IPS-18c (cell line): ENCODE measurements at regions not wholly inside any gene's neighbourhood (a gene's known extent, or its start where the extent isn't known, plus 50 kb on each side); places are given as distances from the start of the nearest gene placed in this dataset.

Experiments used
- H3K4me3 ChIP-seq: 2 replicates; pipeline ENCODE4 v1.7.0; 2013; ENCODE audit warnings: low read depth, mild to moderate bottlenecking, low read length, moderate library complexity; ENCODE audit not compliant: insufficient read depth
- H3K9me3 ChIP-seq: one replicate; pipeline ENCODE4 v1.6.1; 2013; ENCODE audit warnings: mild to moderate bottlenecking, low read length, moderate library complexity; ENCODE audit not compliant: control insufficient read depth, insufficient read depth

DNA sequence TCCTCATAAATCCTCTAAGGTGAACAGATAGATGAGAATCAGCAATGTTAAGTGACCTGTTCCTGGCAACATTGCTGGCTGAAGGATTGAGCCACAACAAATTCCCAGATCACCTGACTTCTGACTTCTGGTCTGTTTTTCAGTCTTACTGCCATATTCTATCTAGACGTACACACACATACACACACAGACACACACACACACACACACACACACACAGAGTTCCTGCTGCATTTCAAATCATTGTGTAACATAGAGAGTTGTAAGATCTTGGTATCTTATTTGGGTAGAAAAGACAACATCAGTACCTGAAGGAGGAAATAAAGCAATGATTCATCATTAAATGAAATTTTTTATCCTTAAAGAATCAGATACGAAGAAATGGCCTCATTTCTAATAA, 342.6 kb downstream of the MFSD1 start:
- Histone ChIP-seq H3K9me3 (no peaks in the 10 kb centered on the region), H3K4me3 (no peak overlapping the region)

DNA sequence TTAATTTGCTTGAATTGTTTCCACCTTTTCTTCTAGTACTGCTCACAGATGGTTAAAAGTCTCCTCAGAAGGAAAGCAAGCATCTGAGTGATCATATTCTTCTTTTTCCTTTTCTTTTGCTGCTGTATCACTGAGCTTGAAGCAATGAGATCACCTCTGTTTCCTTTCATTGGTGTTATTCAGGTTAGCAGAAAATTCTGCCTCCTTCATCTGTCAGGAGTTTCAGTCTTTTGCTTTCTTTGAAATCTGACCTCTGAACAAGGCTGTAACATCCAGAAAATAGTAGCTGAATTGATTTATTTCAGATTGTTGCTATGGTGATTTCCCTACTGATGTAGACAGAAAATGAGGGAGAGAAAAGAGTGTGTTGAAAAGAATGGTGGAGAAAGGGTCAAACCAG, 343.0 kb downstream of the MFSD1 start:
- no peaks in the 10 kb centered on the region for H3K9me3 ChIP-seq
- H3K4me3 ChIP-seq, result no peak overlapping the region

DNA sequence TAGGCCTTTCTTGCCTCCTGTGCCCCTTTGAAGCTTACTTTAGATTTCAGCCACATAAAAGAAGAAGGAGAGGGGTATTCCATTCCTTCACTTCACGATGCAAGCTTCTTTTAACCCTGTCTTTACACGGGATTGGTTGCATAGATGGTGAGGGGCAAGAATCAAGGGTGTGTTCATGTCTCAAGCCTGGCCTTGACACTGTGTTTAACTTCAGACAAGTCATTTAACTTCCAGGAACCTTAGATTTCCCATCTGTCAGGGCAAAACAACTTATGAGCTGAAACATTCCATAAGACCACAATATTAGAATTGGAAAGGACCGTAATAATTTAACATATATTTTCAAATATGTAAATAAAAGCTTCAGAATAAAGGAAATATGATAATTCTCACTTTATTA, 344.5 kb downstream of the MFSD1 start:
- Histone ChIP-seq H3K4me3 (no peak overlapping the region), H3K9me3 (no peaks in the 10 kb centered on the region)

DNA sequence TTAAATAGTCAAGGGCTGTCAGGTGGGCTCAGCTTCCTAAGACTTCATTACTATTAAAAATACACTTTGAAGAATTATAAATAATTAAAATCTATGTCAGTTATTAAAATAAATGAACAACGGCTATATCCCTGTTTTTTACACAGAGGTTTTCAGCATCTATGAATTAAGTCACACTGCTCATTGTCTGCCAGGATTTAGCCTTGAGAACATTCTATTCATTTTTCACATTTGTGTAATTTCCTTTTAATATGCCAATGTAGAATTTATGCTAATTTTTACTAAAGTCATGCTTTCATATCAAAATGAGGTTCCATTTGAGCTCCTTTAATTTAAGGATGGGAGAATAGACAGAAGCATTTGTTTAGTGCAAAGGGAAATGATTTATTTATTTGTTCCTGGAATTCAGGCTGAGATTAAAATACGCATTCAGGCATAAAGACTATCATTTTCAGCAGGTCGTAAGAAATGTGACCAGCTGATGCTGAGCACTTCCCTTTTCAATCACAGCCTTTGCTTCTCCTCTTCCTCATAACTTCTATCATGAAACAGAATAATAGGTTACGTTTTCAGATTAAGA, 345.1 kb downstream of the MFSD1 start:
- H3K9me3 ChIP-seq, result no peaks in the 10 kb centered on the region
- H3K4me3 ChIP-seq, result no peak overlapping the region

DNA sequence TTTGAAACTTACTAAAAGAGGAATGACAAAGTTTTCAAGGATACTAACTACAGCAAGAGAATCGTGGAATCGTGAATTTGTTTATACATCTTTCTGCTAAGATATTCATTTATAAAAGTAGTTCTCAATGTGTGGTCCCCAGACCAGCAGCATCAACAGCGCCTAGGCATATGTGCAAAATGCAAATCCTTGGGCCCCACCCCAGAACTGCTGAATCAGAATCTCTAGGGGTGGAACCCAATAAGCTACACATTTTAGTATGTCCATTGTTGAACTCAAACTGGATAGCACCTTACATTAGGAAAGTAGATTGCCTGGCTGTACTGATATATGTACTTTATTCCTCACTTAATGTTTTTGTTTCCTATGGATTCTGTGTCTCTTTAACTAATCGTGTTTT, 346.0 kb downstream of the MFSD1 start:
- Histone ChIP-seq H3K9me3 (no peaks in the 10 kb centered on the region), H3K4me3 (no peak overlapping the region)

DNA sequence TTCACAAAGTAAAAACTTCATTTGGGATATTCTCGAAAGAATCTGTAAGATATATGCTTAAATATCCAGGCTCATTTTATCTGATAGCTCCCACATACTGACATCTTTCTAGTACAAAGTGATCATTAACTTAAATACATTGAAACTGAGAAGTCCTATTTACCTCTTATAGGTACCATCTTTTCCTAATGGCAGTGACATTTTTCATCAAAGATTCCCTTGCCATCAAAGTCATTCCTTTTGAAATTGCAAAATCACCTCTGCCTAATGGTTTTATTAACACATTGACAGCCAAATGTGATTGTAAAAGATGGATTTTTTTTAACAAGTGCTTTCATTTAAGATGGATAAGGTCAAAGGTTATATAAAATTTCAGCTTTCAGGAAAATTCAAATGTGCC, 346.6 kb downstream of the MFSD1 start:
- H3K4me3 ChIP-seq, result no peak overlapping the region
- H3K9me3 ChIP-seq, result no peaks in the 10 kb centered on the region

DNA sequence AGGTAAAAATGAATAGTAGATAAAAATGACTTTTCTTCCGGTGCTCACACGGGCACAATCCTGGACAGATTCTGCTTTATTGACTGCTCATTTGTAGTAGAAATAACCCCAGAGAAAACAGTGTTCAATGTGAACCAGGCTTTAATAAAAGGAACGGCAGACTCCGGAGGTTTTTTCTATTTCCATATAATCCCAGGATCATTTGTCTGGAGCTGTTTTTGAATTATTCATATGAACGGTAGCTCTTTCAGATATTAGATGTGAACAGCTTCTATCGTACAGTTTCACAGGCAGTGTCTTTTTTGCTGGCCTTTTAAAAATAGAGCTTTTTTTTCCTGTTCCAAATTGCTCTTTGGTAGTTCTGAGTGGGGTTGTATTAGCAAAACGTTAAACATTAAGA, 347.3 kb downstream of the MFSD1 start:
- Histone ChIP-seq H3K4me3 (no peak overlapping the region), H3K9me3 (no peaks in the 10 kb centered on the region)

DNA sequence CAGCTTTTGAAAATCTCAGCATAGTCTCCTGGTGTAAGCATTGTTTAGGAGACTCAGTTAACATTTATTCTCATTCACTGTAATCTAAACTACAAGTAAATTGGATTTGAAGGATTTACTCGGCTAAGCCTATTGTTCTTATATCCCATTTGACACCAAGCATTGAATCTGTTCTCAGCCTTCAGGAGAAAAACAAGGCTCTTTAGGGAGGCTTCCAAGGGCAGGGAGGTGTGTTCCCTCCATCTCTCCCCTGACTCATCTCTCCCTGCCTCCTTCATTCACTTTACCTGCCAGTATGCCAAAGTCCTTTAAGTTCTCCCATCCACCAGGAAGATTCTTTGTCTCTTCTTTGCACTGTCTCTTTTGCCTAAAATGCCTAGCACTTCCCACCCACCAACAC, 347.8 kb downstream of the MFSD1 start:
- no peak overlapping the region for H3K4me3 ChIP-seq
- no peaks in the 10 kb centered on the region for H3K9me3 ChIP-seq

DNA sequence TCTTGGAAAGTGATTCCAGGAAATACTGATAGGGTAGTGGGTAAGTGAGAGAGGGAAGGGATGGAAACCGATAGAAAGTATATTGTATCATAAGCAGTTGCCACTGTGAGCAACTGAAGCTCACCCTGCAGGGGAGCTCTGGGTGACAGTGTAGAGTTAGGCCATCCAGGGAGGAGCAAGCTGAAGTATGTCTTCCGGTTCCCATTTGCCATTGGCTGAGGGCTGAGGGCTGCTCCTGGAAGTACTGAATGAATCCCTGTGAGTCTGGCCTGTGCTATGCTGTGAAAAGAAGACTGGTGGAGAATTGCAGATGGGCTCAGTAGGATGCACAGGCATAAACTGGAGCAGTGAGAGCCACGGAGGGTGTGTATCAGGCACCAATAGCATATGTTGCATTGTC, 348.3 kb downstream of the MFSD1 start:
- no peak overlapping the region for H3K4me3 ChIP-seq
- no peaks in the 10 kb centered on the region for H3K9me3 ChIP-seq

DNA sequence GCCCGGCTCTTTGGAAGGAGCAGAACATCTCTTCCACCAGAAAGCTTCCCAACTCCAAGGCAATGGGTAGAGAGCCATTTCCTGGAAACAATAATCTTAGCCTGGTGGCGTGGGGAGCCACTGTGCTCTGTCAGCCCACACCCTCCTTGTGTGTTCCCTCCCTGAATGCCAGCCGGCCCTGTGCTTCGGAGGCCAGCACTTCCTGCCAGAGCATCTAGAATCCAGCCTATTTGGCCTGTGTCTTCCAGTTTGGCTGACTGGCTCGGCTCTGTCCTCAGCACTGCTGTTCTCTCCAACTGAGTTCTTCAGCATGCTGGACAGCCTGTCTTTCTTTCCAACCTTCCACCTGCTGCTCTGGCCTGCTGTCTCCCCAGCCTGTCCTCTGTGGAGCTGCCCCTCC, 349.3 kb downstream of the MFSD1 start:
- H3K4me3 ChIP-seq, result no peak overlapping the region
- no peaks in the 10 kb centered on the region for H3K9me3 ChIP-seq

DNA sequence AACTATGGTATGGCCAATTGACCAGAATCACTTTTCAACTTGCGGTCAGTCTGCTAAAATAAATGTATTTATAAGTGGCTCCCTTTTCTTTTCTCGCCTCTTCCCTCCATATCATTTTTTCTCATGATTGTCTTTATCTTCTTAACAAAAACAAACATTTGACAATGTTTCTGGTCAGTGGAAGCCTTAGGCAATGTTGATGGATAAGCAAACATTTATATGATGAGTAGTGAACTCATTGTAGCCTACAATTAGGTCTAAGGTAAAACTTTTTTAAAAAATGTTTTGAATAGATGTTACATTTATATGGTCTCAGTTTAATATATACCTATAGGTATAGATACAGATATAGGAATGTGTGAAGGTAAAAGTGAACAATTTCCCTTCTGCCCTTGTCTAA, 355.4 kb downstream of the MFSD1 start:
- Histone ChIP-seq H3K4me3 (no peak overlapping the region), H3K9me3 (no peaks in the 10 kb centered on the region)

DNA sequence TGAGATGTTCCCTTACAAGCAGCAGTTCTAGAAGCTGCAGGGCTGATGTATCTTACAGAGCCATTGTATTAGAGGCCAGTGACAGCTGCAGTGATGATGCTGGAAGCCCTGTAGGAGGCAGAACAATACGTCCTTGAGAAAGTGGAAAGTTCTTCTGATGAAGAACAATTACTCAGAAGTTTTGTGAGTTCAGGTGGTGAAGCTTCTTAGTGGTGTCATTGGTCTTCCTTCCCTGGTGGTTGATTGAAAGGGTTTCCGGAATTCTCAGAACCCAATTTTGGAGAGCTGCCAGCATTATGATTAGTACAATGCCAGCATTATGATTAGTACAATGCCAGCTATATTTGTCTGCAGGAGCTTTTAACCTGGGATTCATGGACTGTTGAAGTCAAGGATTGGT, 356.4 kb downstream of the MFSD1 start:
- Histone ChIP-seq H3K9me3 (no peaks in the 10 kb centered on the region), H3K4me3 (no peak overlapping the region)

DNA sequence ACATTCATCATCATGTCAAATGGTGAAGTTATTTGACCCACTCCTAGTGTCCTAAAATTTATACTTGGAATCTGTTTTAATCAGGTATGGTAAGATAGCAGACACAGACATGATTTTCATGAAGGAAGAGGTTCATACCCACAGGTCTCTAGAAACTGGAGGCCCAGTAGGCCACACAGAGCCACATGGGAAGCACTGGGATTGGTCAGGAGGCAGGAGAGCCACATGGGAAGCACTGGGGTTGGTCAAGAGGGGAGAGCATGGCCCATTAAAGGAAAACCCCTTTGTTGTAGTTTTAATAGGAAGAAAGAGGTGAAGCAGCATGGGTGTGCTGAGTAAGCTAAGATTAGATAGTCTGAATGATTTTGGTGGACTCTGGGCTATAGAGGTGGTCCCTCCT, 356.9 kb downstream of the MFSD1 start:
- H3K4me3 ChIP-seq, result no peak overlapping the region
- H3K9me3 ChIP-seq, result no peaks in the 10 kb centered on the region

DNA sequence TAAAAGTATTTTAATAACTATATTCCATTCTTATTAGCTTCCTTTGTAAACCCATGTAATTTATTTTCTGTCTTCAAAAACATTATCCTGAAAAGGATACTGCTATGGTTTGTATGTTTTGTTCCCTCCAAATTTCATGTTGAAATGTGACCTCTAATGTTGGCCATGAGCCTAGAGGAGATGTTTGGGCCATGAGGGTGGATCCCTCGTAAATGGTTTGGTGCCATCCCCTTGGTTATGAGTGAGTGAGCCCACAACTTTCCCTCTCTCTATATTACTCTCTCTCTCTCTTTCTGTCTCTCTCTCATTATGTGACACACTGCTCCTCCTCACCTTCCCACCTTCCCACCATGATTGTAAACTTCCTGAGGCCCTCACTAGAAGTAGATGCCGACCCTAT, 357.7 kb downstream of the MFSD1 start:
- H3K4me3 ChIP-seq, result no peak overlapping the region
- no peaks in the 10 kb centered on the region for H3K9me3 ChIP-seq

DNA sequence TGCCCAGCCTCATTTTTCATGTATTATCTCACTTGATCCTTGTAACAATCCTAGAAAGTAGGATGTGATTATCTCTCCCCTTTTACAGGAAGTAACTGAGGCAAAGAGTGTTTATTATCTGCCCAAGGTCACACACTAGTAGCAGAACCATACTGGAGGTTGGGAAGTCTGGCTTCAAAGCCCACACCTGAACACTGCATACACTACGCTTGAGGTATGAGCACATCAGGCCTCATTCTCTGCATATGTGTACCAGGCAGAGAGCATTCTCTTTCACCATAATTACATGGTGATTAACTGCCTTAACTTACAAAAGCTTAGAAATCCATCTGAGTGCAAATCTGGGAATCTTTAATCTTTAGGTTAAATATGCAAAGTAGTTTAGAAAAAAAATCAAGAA, 361.8 kb downstream of the MFSD1 start:
- H3K4me3 ChIP-seq, result no peak overlapping the region
- no peaks in the 10 kb centered on the region for H3K9me3 ChIP-seq

DNA sequence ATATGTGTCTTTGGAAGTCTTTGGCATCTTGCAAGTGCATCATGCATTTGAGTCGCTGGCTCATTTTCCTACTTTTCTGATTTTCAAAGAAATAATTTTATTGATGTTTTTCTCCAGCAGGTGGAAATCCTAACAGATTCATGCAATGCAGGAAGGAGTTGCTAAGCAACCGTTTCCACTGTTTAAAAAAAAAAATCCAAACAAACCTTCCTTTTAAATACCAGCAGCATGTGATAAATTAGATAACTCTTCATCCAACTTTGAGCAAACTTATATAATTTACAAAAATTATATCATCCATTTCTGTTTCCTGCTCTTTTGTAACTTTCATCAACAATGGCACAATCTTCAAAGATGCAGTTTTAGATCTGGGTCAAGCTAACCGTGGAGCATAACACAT, 364.1 kb downstream of the MFSD1 start:
- Histone ChIP-seq H3K4me3 (no peak overlapping the region), H3K9me3 (no peaks in the 10 kb centered on the region)

DNA sequence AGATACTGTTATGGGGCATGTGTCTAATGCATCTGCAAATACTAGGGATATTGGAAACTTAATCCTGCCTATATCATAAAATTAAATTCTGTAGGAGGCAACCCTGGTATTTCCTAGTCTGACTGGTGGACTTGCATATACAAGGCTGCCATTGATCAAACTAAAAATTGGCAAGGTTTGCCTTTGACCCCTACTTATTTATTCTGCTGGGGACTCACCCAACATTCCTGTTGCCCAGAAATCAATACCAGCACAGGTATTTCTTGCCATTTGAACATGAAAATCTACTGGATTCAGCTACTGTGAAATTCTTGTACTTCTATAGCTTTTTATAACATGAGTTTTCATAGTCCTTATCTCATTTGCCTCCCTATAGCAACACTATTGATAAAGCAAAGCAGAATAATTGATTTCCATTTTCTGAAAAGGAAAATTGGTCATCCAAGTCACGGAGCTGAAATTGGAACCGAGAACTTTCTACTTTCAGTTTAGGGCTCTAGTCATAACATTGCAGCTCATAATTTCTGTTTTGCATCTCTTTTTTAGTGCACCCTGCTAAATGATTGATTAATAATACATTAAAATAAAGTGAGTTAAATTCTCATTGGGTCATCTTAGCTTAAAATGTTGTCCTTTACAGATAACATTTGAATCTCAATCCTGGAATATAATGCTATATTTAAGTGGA, 365.2 kb downstream of the MFSD1 start:
- H3K9me3 ChIP-seq, result no peaks in the 10 kb centered on the region
- no peak overlapping the region for H3K4me3 ChIP-seq

DNA sequence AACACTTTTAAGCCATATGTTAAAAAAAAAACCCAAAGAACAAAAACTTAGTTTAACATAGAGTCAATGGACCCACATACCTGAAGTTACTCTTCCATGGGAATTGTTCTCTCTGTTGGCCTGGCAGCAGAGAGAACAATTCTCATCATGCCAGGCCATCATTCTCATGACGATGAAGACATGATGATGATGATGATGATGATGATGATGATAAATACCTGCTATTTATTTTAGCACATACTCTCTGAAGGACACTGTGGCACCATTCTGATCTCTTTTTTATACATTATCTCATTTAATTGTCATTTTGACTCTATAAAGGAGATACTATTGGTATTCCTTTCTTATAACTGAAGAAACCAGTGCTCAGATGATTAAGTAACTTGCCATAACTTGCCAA, 366.9 kb downstream of the MFSD1 start:
- no peaks in the 10 kb centered on the region for H3K9me3 ChIP-seq

DNA sequence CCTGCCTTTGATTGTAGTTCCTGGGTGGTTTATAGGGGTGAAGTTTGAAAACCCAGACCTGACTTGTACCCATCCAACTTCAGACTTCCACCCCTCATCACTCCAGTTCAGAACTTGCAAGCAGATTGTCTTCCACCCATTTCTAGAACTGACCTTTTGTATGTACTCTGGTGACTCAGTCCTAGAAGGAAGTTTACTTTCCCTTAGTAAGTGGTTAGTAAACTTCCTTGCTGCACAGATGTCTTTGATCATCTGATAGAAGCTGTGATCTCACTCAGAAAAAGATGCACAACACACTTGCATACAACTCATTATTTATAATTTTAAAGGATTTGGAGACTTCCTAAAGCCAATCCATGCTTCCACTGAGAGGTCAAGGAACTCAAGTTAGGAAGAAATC, 368.0 kb downstream of the MFSD1 start:
- no peaks in the 10 kb centered on the region for H3K9me3 ChIP-seq
- H3K4me3 ChIP-seq, result no peak overlapping the region

More for the DNA sequence above, 366.9 kb downstream of the MFSD1 start:
- no peak overlapping the region for H3K4me3 ChIP-seq
